IPS DF 19.7 (cell line): ENCODE measurements at regions not wholly inside any gene's neighbourhood (a gene's known extent, or its start where the extent isn't known, plus 50 kb on each side); places are given as distances from the start of the nearest gene placed in this dataset.

ENCODE experiments used
- DNase-seq: peaks from one replicate; pipeline ENCODE4 v3.0.0-alpha.2; 2013; ENCODE audit warnings: low read depth, low spot score

GRCh38 chr7:41470081-41470480 lies 232.8 kb downstream of the INHBA start:
- DNase-seq: no peak

DNA sequence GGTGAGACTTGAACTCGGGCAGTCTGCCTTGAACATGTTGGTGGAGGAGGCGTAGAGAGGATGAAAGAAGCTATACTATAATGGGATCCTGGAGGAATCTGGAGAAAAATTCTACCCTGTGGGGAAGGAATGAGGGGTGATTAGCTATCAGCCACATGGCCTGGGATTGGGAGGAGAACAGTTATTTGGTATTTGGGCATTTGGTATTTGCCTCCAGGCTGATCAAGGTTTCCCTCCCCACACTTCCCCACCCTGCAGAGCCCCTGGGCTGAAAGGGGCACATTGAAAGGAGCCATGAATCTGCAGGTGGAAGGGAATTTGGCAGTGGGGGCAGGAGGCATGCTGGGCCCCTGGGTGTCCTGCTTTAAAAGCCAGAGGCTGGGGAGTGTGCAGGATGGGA lies 235.3 kb downstream of the INHBA start:
- no peak for DNase-seq

GRCh38 chr7:41466760-41467384 lies 236.0 kb downstream of the INHBA start:
- DNase-seq: no peak

GRCh38 chr7:41465571-41465970 lies 237.3 kb downstream of the INHBA start:
- DNase-seq: no peak

DNA sequence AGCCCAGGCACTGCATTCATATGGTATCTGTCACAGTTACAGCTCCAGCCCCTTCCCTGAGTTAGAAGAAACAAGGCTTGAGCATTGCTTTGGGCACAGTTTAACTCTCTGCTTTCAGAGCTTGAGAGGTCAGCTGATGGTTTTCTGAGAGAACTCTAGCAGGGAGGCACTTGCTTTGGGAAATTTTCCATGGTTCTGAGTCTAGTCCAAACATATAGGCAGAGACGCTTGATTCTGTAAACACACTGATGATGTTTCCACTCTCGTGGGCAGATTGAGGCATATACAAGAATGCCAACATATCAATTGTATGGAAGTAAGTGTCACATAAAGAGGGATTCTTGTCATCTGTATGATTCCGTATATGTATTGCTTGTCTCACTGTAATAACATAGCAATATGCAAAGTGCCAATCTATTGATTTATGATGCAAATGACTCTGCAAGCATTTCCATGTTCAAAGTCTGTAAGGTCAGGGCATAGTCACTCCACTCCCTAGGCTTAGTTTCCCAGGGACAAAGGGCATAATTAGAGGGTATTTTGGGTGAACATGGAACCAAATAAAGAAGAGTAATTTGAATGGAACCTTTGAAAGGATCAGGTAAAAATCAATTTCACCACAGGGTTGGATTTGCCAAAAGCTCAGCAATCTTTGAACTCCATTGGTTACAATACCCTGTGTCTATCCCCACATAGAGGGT lies 239.0 kb downstream of the INHBA start:
- no peak for DNase-seq

- no peak for DNase-seq
These were observed 243.1 kb downstream of the INHBA start for GRCh38 chr7:41459623-41460261.

DNA sequence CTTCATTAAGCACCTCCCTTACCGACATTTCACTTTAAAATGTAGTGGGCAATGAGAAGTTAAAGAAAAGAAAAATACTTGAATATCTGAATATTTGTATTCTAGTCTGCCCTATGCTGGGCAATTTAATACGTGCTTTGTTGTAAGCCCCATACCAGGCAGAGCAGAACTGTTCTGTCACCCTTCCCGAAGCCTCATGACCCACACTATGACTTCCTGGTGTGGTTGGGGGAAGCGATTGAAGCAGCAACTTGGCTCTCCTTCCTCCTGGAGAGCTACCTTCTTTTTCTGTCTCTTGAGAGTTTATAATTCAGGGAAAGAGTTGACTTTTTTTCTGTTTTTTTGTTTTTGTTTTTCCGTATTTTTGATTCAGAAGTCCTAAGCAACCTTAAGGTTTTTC lies 243.7 kb downstream of the INHBA start:
- no peak for DNase-seq

DNA sequence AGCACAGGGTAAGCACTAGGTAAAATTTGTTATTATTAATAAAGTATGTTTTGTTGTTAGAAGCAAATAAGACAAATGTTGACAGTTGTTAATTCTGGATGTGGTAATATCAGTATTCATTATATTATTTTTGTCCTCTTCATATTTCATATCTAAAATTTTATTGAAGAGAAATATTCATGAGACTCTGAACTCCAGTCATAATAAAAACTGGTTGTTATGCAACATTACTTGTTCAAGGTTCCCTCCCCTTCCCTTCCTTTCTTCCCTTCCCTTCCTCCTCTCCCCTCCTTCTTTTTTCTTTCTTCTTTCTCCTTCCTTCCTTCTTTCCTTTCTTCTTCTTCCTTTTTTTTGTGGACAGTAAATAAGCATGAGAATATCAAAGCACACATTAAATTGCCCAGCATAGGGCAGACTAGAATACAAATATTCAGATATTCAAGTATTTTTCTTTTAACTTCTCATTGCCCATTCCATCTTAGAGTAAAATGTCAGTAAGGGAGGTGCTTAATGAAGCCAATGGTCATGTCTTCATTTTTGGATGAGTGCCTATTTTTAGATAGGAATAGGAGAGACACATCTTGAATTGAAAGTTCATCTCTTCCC lies 245.0 kb downstream of the INHBA start:
- DNase-seq: no peak

DNA sequence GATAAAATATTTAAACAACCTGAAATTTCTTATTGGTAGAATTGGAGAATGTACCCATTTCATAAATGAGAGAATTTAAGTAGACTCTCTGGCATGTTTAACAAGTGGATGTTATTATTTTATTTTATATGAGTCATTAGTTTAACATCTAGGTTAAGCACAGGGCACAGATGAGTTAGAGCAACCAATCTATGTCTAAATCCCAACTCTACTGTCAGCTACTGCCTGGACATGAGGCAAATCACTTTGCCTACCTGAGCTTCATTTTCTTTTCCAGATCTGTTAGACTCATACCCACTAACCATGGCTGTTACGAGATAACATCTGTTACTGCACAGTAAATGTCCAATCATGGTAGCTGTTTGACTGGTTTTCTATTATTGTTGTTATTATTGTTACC lies 251.1 kb downstream of the INHBA start:
- DNase-seq: no peak

- DNase-seq: no peak
These were observed 253.2 kb downstream of the INHBA start for GRCh38 chr7:41449694-41450093.

DNA sequence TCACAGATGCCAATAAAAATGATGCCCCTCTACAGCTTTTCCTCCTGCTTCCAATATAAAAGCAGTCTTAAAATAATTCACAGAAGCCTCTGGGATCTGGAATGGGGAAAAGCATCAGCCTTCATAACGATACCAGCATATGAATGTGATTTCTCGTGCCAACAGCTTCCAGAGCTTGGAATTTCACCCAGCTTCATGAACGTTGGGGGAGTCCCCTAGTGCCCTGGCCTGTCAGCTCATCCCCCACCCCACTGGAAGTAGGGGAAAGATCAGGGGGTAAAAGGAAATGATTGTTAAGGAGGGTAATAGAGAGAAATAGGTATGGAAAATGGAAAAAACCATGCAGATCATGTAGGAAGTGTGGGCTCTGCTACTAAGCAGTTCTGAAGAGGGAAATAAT lies 253.6 kb downstream of the INHBA start:
- no peak for DNase-seq

- no peak for DNase-seq
These were observed 254.8 kb downstream of the INHBA start for GRCh38 chr7:41448104-41448503.

GRCh38 chr7:41447450-41448042 lies 255.3 kb downstream of the INHBA start:
- DNase-seq: no peak

GRCh38 chr7:41446606-41447449 lies 256.1 kb downstream of the INHBA start:
- DNase-seq: no peak

- no peak for DNase-seq
These were observed 256.9 kb downstream of the INHBA start for GRCh38 chr7:41445946-41446345.

- no peak for DNase-seq
These were observed 257.5 kb downstream of the INHBA start for GRCh38 chr7:41445432-41445831.

DNA sequence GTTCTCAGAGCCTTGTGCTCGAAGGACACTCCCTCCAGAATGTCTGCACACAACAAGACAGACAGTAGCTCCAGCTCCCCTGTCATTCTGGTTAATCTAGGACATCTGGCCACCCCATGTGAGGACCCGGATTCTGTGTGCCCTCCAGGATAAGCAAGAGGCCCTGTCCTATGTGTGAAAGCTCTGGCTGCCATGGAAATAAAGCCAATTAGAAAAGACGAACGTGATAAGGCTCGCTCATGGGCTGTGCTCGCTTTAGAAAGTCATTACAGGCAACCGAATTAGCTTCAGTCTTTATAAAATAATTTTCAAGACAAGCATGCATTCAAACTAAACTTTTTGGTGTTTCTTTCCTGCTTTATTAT lies 263.4 kb downstream of the INHBA start:
- no peak for DNase-seq

DNA sequence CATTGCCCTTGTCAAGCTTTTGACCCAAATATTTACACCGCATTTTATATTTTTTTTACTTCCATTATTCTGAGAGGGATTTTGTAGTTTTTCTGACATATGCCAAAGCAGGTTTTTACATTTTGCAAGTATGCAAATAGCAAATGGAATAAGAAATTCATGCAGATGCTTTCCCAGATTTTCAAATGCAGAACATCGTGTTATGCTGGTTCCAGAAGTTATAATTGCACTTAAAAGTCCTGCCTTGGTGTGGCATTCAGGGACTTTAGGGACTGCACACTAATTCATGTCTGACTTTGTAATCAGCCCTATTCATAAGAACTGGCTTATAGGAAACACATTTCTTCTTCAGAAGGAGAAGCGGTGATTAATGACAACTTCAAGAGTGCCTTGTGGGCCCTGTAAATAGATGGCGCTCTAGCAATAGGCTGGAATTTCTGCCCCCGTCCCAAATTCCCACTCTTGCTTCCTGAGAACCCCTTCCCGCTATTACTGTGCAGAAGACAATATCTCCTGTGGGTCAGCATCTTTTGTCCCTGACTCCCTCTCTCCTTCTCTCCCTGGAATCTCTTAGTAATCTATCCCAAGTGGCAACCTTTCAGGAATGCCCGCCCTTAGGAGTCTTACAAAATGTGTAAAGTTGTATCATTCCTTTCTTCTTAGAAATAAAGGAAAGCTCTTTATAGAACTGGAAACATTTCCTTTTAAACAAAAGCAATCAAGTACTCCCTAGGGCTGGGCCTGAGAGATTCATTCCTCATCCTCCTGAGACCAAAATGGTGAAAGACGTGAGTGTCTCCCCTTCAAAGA lies 264.0 kb downstream of the INHBA start:
- no peak for DNase-seq

DNA sequence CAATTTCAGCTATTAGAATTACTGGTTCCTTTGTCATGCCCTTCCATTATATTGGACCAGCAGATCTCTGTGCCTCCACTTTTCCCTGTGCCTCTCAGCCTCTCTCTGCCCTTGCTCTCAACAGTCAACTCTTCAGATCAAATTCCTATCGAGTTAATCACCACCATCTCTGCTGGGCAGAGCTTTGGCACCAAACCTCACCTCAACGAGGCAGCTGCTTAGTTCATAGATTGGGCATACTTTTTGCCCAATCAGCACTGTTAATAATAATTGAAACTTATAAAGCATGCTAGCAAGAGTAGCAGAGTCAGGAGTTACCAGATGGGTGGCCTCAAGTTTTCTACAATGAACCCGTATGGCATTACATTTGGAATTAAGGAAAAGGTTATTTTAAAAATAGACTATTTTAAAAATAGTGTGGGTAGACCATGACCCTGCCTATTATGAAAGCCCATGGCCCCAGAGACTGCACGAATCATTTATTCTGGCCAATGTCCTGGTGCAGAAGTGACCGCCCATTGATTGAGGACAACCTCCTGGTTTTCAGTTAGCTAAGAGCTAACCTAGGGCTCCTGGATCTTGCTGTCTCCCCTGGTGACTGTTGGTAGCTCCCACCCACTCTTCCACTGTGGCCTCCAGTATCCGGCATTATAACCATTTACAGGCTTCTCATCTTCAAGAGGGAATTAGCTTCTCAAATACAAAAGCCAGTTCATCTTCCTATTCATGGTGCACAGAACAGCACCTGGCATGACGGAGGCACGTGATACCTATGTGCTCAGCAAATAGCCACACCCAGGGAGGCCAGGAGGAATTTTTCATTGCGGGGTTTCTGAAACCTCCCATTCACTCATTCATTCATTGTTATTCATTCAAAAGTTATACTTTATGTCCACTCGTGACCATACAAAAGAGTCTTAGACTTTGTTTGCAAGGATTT lies 265.4 kb downstream of the INHBA start:
- DNase-seq: no peak

- no peak for DNase-seq
These were observed 266.8 kb downstream of the INHBA start for GRCh38 chr7:41436139-41436538.
